ENCODE measurements at regions not wholly inside any gene's neighbourhood (a gene's known extent, or its start where the extent isn't known, plus 50 kb on each side); places are given as distances from the start of the nearest gene placed in this dataset.

- Histone ChIP-seq H3K4me1 (peaks cover 0 to 10% (median 3%) of the 10 kb centered on the region in 4 donors), H3K36me3 (no peaks in the 10 kb centered on the region), H3K4me3 (no peak overlapping the region), H3K9me3 (no peaks in the 10 kb centered on the region), H3K27me3 (peaks cover 0 to 7% (median 0%) of the 10 kb centered on the region in 4 donors), H3K27ac (no peak overlapping the region)
- ATAC-seq (ENCODE audit: low FRiP score in 2 of 2) (no peak), DNase-seq (no peak)
- 55 to 64% methylated on average over 2 of the region's 2 CpGs for WGBS, 2 donors
- TF ChIP-seq POLR2A (IDR thresholded peaks at IDR 0.05), result no peak
- no peak for TF ChIP-seq EP300 (IDR thresholded peaks at IDR 0.05)
- TF ChIP-seq CTCF (IDR thresholded peaks at IDR 0.05), result no peak
- no peak for TF ChIP-seq POLR2AphosphoS5 (IDR thresholded peaks at IDR 0.05)
Observed at GRCh38 chr2:236510034-236510433, 59.6 kb upstream of the ACKR3 start.

GRCh38 chr2:236511266-236511665, 58.4 kb upstream of the ACKR3 start:
- no peak for TF ChIP-seq POLR2AphosphoS5 (IDR thresholded peaks at IDR 0.05)
- TF ChIP-seq POLR2A (IDR thresholded peaks at IDR 0.05), result no peak
- no peak for TF ChIP-seq CTCF (IDR thresholded peaks at IDR 0.05)
- TF ChIP-seq EP300 (IDR thresholded peaks at IDR 0.05), result no peak
- Histone ChIP-seq H3K27me3 (peaks cover 0 to 7% (median 0%) of the 10 kb centered on the region in 4 donors), H3K36me3 (no peaks in the 10 kb centered on the region), H3K9me3 (no peaks in the 10 kb centered on the region), H3K27ac (no peak overlapping the region), H3K4me1 (peaks cover 0 to 10% (median 3%) of the 10 kb centered on the region in 4 donors), H3K4me3 (no peak overlapping the region)
- ATAC-seq (ENCODE audit: low FRiP score in 2 of 2) (no peak), DNase-seq (no peak)
- WGBS, 2 donors, result 75 to 78% methylated on average over 5 of the region's 5 CpGs

- no peak overlapping the region for H3K4me3 ChIP-seq
- H3K9me3 ChIP-seq, result no peaks in the 10 kb centered on the region
- H3K36me3 ChIP-seq, result no peaks in the 10 kb centered on the region
- no peak for TF ChIP-seq CTCF (IDR thresholded peaks at IDR 0.05)
- TF ChIP-seq EP300 (IDR thresholded peaks at IDR 0.05), result no peak
- TF ChIP-seq POLR2AphosphoS5 (IDR thresholded peaks at IDR 0.05), result no peak
- TF ChIP-seq POLR2A (IDR thresholded peaks at IDR 0.05), result no peak
- ATAC-seq (ENCODE audit: low FRiP score in 2 of 2) (no peak), DNase-seq (no peak)
- peaks cover 0 to 4% (median 0%) of the 10 kb centered on the region in 4 donors for H3K27me3 ChIP-seq
- WGBS, 2 donors, result 98 to 99% methylated on average over 5 of the region's 5 CpGs
- no peak overlapping the region for H3K27ac ChIP-seq
- H3K4me1 ChIP-seq, result peaks cover 0 to 5% (median 1%) of the 10 kb centered on the region in 4 donors
Observed at GRCh38 chr2:236512267-236512666, 57.4 kb upstream of the ACKR3 start.

GRCh38 chr2:236512902-236513435, 56.7 kb upstream of the ACKR3 start:
- Histone ChIP-seq H3K27me3 (no peaks in the 10 kb centered on the region), H3K27ac (no peak overlapping the region), H3K4me1 (no peaks in the 10 kb centered on the region), H3K4me3 (no peak overlapping the region), H3K9me3 (no peaks in the 10 kb centered on the region), H3K36me3 (no peaks in the 10 kb centered on the region)
- ATAC-seq (ENCODE audit: low FRiP score in 2 of 2), result peak; percentile 65 to 88
- peak in 1 of 2 donors; percentile 68 for DNase-seq
- WGBS, 2 donors, result 5 to 22% methylated on average over 6 to 7 of the region's 7 CpGs
- no peak for TF ChIP-seq POLR2AphosphoS5 (IDR thresholded peaks at IDR 0.05)
- peak; percentile 78 to 92 (median 86) for TF ChIP-seq CTCF (IDR thresholded peaks at IDR 0.05)

GRCh38 chr2:236513956-236514355, 55.7 kb upstream of the ACKR3 start:
- ATAC-seq (ENCODE audit: low FRiP score in 2 of 2) (no peak), DNase-seq (no peak)
- 95% methylated on average over 8 of the region's 8 CpGs for WGBS, 2 donors
- Histone ChIP-seq H3K27ac (no peak overlapping the region), H3K27me3 (no peaks in the 10 kb centered on the region), H3K9me3 (no peaks in the 10 kb centered on the region), H3K4me1 (no peaks in the 10 kb centered on the region), H3K4me3 (no peak overlapping the region), H3K36me3 (no peaks in the 10 kb centered on the region)
- TF ChIP-seq POLR2AphosphoS5 (IDR thresholded peaks at IDR 0.05) (no peak), POLR2A (IDR thresholded peaks at IDR 0.05) (no peak), CTCF (IDR thresholded peaks at IDR 0.05) (no peak), EP300 (IDR thresholded peaks at IDR 0.05) (no peak)
